Thyroid gland (tissue), 4 donors: ENCODE measurements at regions not wholly inside any gene's neighbourhood (a gene's known extent, or its start where the extent isn't known, plus 50 kb on each side); places are given as distances from the start of the nearest gene placed in this dataset.
"Not testable (repeated sequence)": the region's sequence is repeated elsewhere in the genome, so short reads cannot be mapped to it uniquely, and the experiment has no call there.

Experiments used
- DNase-seq, 2 donors: peaks; one replicate each; pipeline ENCODE4 v3.0.0-alpha.2; 2019
- H3K27ac ChIP-seq, 3 donors: fragments of 200-600 bp; sonication (generic); 1 replicate in 2 of 3; 2 replicates in 1 of 3; pipeline ENCODE4 v1.5.1; 2016 to 2019; ENCODE audit warnings: mild to moderate bottlenecking in 1 of 3, moderate library complexity in 1 of 3
- H3K27me3 ChIP-seq: fragments of 200-600 bp; sonication (generic); one replicate; pipeline ENCODE4 v1.5.1; 2019
- H3K36me3 ChIP-seq, 2 donors: fragments of 200-600 bp; sonication (generic); one replicate each; pipeline ENCODE4 v1.5.1; 2016 to 2019
- H3K4me1 ChIP-seq, 2 donors: fragments of 200-600 bp; sonication (generic); one replicate each; pipeline ENCODE4 v1.5.1; 2017 to 2019
- H3K4me3 ChIP-seq, 3 donors: fragments of 200-600 bp; sonication (generic); replicated peaks in 1 of 3; 1 replicate in 2 of 3; 2 replicates in 1 of 3; pipeline ENCODE4 v1.5.1; 2016; ENCODE audit warnings: mild to moderate bottlenecking in 1 of 3
- H3K9me3 ChIP-seq: fragments of 200-600 bp; sonication (generic); one replicate; pipeline ENCODE4 v1.5.1; 2017
- CTCF ChIP-seq, 6 experiments: fragments of 200-600 bp in 3 of 6; fragments of 450-650 bp in 3 of 6; sonication (generic) in 3 of 6; IDR thresholded peaks; one replicate each; pipeline ENCODE4 v1.5.1; 2016 to 2019; ENCODE audit warnings: antibody characterized with exemption in 6 of 6, mild to moderate bottlenecking in 2 of 6, inconsistent platforms in 1 of 6, moderate library complexity in 1 of 6
- POLR2A ChIP-seq, 2 donors: fragments of 450-650 bp; IDR thresholded peaks; one replicate each; pipeline ENCODE4 v1.6.1; 2017; ENCODE audit warnings: antibody characterized with exemption in 2 of 2, mild to moderate bottlenecking in 2 of 2, moderate library complexity in 1 of 2
- WGBS, 2 donors: methylation state at CpG; one replicate each; pipeline ENCODE4 v1.1.5; 2017; 5-methylcytosine and 5-hydroxymethylcytosine counted together
- intact Hi-C: fragments of 100-400 bp; cut with DNase I; formaldehyde crosslinking; loops from one replicate; pipeline ENCODE4 v1.15.1; 2023

GRCh38 chr9:85302938-85303756, 438.6 kb downstream of the AGTPBP1 start:
- no peak overlapping the region for H3K4me3 ChIP-seq
- H3K9me3 ChIP-seq: no peaks in the 10 kb centered on the region
- no peak for TF ChIP-seq POLR2A (IDR thresholded peaks at IDR 0.05)
- no peak for TF ChIP-seq CTCF (IDR thresholded peaks at IDR 0.05)
- no peaks in the 10 kb centered on the region for H3K27me3 ChIP-seq
- intact Hi-C loops: no loop called here
- DNase-seq: no peak
- H3K36me3 ChIP-seq: no peaks in the 10 kb centered on the region
- no peak overlapping the region for H3K27ac ChIP-seq
- H3K4me1 ChIP-seq: no peaks in the 10 kb centered on the region
- 73 to 76% methylated on average over 7 of the region's 7 CpGs for WGBS, 2 donors

- 79 to 83% methylated on average over 4 of the region's 4 CpGs for WGBS, 2 donors
- H3K4me1 ChIP-seq: no peaks in the 10 kb centered on the region
- TF ChIP-seq POLR2A (IDR thresholded peaks at IDR 0.05): no peak
- TF ChIP-seq CTCF (IDR thresholded peaks at IDR 0.05): no peak
- no peaks in the 10 kb centered on the region for H3K36me3 ChIP-seq
- no peak for DNase-seq
- no peaks in the 10 kb centered on the region for H3K27me3 ChIP-seq
- no peaks in the 10 kb centered on the region for H3K9me3 ChIP-seq
- H3K4me3 ChIP-seq: no peak overlapping the region
- H3K27ac ChIP-seq: no peak overlapping the region
- intact Hi-C loops: no loop called here
These were observed 443.3 kb downstream of the AGTPBP1 start for GRCh38 chr9:85298499-85298898.

GRCh38 chr9:85295244-85295643, 446.5 kb downstream of the AGTPBP1 start:
- H3K4me1 ChIP-seq, H3K27me3 ChIP-seq, H3K36me3 ChIP-seq, H3K27ac ChIP-seq, DNase-seq, intact Hi-C loops, H3K9me3 ChIP-seq, H3K4me3 ChIP-seq: not testable (repeated sequence)
- 87 to 89% methylated on average over 4 to 5 of the region's 5 CpGs for WGBS, 2 donors

- no peak overlapping the region for H3K27ac ChIP-seq
- no peak overlapping the region for H3K4me3 ChIP-seq
- 88 to 90% methylated on average over 4 of the region's 4 CpGs for WGBS, 2 donors
- DNase-seq: no peak
- H3K36me3 ChIP-seq: no peaks in the 10 kb centered on the region
- H3K4me1 ChIP-seq: no peaks in the 10 kb centered on the region
- TF ChIP-seq CTCF (IDR thresholded peaks at IDR 0.05) (no peak), POLR2A (IDR thresholded peaks at IDR 0.05) (no peak)
- H3K9me3 ChIP-seq: no peaks in the 10 kb centered on the region
- intact Hi-C loops: no loop called here
- no peaks in the 10 kb centered on the region for H3K27me3 ChIP-seq
These were observed 449.5 kb downstream of the AGTPBP1 start for GRCh38 chr9:85292261-85292660.

GRCh38 chr9:85291266-85291665, 450.5 kb downstream of the AGTPBP1 start:
- H3K27me3 ChIP-seq: no peaks in the 10 kb centered on the region
- no peak overlapping the region for H3K4me3 ChIP-seq
- TF ChIP-seq POLR2A (IDR thresholded peaks at IDR 0.05) (no peak), CTCF (IDR thresholded peaks at IDR 0.05) (no peak)
- DNase-seq: no peak
- no peaks in the 10 kb centered on the region for H3K36me3 ChIP-seq
- WGBS, 2 donors: 71 to 79% methylated on average over 6 of the region's 6 CpGs
- no peaks in the 10 kb centered on the region for H3K9me3 ChIP-seq
- H3K27ac ChIP-seq: no peak overlapping the region
- no peaks in the 10 kb centered on the region for H3K4me1 ChIP-seq
- intact Hi-C loops: no loop called here
